ENCODE measurements at regions not wholly inside any gene's neighbourhood (a gene's known extent, or its start where the extent isn't known, plus 50 kb on each side); places are given as distances from the start of the nearest gene placed in this dataset.
A peak's percentile ranks its signal among the peaks of the same experiment; 100 is the strongest.
"Not testable (repeated sequence)": the region's sequence is repeated elsewhere in the genome, so short reads cannot be mapped to it uniquely, and the experiment has no call there.

DNA sequence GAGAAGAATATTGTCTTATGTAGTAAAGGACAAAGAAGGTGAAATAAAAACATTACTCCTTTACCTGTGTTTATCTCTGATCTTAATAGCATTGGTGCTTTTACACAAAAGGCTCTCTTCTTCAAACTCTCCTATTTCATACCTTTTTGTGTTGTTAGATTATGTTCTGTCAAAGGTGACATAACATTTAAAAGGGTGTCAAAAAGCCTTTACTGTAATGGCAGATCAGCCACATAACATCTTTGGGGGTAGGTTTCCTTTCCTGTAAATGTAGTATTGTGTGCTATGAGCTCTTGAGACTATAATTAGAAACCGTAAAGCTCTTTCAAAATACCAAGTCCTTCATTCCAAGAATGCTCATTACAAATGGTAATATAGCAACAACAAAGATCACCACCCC, 400.1 kb downstream of the LNPK start:
- Histone ChIP-seq H3K4me2 (ENCODE audit: unreplicated experiment) (no peak overlapping the region), H3K9ac (no peak overlapping the region), H3K4me1 (ENCODE audit: insufficient read depth) (peaks cover 44% of the 10 kb centered on the region), H3K4me3 (no peak overlapping the region), H3K9me3 (ENCODE audit: low read depth) (no peaks in the 10 kb centered on the region), H2AFZ (no peak overlapping the region), H3K27ac (no peak overlapping the region), H3K79me2 (ENCODE audit: insufficient read depth) (no peaks in the 10 kb centered on the region), H3F3A (ENCODE audit: insufficient read depth) (peaks cover 28% of the 10 kb centered on the region), H4K20me1 (ENCODE audit: insufficient read depth) (no peaks in the 10 kb centered on the region), H3K9me2 (ENCODE audit: insufficient read depth) (no peaks in the 10 kb centered on the region), H3K36me3 (ENCODE audit: low read depth) (no peaks in the 10 kb centered on the region), H3K27me3 (replicated peaks; ENCODE audit: insufficient read depth) (no peaks in the 10 kb centered on the region)
- no peak for TF ChIP-seq EZH2 (IDR thresholded peaks at IDR 0.05; ENCODE audit: insufficient read depth, poor library complexity, severe bottlenecking)
- TF ChIP-seq EZH2phosphoT487 (IDR thresholded peaks at IDR 0.05; ENCODE audit: insufficient read depth, low read depth), result no peak
- in situ Hi-C loops (cut with MboI), result no loop called here
- WGBS, 2 experiments (ENCODE audit: low coverage in 1 of 2, low lambda C conversion rate in 2 of 2, missing lambda C conversion rate in 2 of 2), result 93 to 100% methylated on average over 1 of the region's 1 CpG
- DNase-seq, result no peak

DNA sequence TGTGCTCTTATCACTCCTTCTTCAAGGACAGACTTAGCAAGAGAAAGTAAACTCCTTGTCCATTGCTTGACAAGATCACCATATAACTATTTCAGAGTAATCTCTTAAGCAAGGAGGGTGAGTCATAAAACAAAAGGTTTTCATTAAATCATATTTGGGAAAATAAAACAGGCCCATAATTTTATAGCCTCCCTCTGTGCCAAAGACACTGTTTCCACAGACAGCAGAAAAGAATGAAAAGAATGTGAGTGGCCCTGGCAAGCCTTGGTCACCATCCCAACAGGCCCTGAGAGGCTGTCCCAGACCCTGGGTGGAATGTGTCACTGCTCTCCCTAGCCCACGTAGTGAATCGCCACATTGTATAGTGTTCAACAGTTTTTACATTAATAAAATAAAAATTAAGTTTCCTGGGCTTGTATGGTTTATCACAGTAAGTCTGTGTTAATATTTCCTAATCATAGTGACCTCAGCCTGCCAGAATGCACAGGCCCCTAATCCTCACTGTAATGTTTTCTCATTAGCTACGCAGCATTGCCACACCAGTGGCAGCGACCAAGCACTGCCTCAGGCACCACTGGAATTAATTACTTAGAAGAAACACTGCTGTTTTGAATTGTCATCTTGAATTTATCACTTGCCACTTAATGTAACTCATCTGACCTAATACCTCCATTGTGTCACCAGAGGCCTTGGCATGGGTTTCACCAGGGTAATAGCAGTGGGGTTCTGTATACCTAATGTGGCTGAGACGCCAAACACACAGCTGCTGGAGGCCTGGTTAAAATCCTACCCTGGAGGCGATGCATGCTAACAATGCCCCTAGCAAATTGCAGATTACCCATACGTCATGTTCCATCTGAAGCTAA, 401.9 kb downstream of the LNPK start:
- H3K9me2 ChIP-seq (ENCODE audit: insufficient read depth), result no peaks in the 10 kb centered on the region
- peak overlapping the region; percentile 44 for H3K4me2 ChIP-seq (ENCODE audit: unreplicated experiment)
- in situ Hi-C loops (cut with MboI), result no loop called here
- peak overlapping the region; percentile 46 for H3K9ac ChIP-seq
- no peaks in the 10 kb centered on the region for H4K20me1 ChIP-seq (ENCODE audit: insufficient read depth)
- H3K9me3 ChIP-seq (ENCODE audit: low read depth), result no peaks in the 10 kb centered on the region
- H3F3A ChIP-seq (ENCODE audit: insufficient read depth), result peaks cover 28% of the 10 kb centered on the region
- H3K4me3 ChIP-seq, result peak overlapping the region; percentile 3
- no peaks in the 10 kb centered on the region for H3K79me2 ChIP-seq (ENCODE audit: insufficient read depth)
- no peak for TF ChIP-seq EZH2 (IDR thresholded peaks at IDR 0.05; ENCODE audit: insufficient read depth, poor library complexity, severe bottlenecking)
- 0 out of 2 replicates have a peak, but pooled peaks have one; percentile 61 for TF ChIP-seq EZH2phosphoT487 (IDR thresholded peaks at IDR 0.05; ENCODE audit: insufficient read depth, low read depth)
- H3K27ac ChIP-seq, result peak overlapping the region; percentile 88
- H3K36me3 ChIP-seq (ENCODE audit: low read depth), result no peaks in the 10 kb centered on the region
- peak; percentile 91 for DNase-seq
- 1% methylated on average over 7 of the region's 7 CpGs for WGBS, 2 experiments (ENCODE audit: low coverage in 1 of 2, low lambda C conversion rate in 2 of 2, missing lambda C conversion rate in 2 of 2)
- peaks cover 34% of the 10 kb centered on the region for H3K4me1 ChIP-seq (ENCODE audit: insufficient read depth)
- H3K27me3 ChIP-seq (replicated peaks; ENCODE audit: insufficient read depth), result no peaks in the 10 kb centered on the region
- no peak overlapping the region for H2AFZ ChIP-seq

DNA sequence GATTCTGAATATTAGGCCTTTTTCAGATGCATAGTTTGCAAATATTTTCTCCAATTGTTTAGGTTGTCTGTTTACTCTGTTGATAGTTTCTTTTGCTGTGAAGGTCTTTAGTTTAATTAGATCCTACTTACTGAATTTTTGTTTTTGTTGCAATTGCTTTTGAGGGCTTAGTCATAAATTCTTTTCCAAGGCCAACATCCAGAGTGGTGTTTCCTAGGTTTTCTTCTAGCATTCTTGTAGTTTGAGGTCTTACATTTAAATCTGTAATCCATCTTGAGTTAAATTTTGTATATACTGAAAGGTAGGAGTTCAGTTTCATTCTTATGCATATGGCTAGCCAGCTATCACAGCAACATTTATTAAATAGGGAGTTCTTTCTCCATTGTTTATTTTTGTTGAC, 404.8 kb downstream of the LNPK start:
- TF ChIP-seq EZH2 (IDR thresholded peaks at IDR 0.05; ENCODE audit: insufficient read depth, poor library complexity, severe bottlenecking) (no peak), EZH2phosphoT487 (IDR thresholded peaks at IDR 0.05; ENCODE audit: insufficient read depth, low read depth) (no peak)
- Histone ChIP-seq H3K9me2 (ENCODE audit: insufficient read depth) (no peaks in the 10 kb centered on the region), H2AFZ (no peak overlapping the region), H3K27me3 (replicated peaks; ENCODE audit: insufficient read depth) (no peaks in the 10 kb centered on the region), H3K27ac (no peak overlapping the region), H4K20me1 (ENCODE audit: insufficient read depth) (no peaks in the 10 kb centered on the region), H3K4me2 (ENCODE audit: unreplicated experiment) (no peak overlapping the region), H3K9me3 (ENCODE audit: low read depth) (no peaks in the 10 kb centered on the region), H3K4me3 (no peak overlapping the region), H3K4me1 (ENCODE audit: insufficient read depth) (peaks cover 34% of the 10 kb centered on the region), H3K79me2 (ENCODE audit: insufficient read depth) (no peaks in the 10 kb centered on the region), H3K36me3 (ENCODE audit: low read depth) (no peaks in the 10 kb centered on the region), H3F3A (ENCODE audit: insufficient read depth) (peaks cover 28% of the 10 kb centered on the region), H3K9ac (no peak overlapping the region)
- peak; percentile 42 for DNase-seq
- in situ Hi-C loops (cut with MboI), result no loop called here

DNA sequence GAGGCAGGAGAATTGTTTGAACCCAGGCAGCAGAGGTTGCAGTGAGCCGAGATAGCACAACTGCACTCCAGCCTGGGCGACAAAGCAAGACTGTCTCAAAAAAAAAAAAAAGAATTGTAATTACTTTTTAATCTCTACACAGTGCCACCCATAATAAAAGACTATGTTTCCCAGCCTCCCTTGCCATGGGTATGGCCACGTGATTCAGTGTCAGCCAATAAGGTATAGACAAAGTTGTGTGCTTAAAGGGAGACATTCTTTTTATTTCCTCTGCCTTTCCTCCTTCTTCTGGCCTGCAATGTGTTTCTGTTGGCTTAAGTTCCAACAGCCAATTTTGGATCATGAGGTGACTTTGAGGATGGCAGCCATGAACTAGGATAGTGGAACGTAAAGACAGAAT, 406.9 kb downstream of the LNPK start:
- peaks cover 11% of the 10 kb centered on the region; the same call in 1 of the 2 replicates for H3F3A ChIP-seq (ENCODE audit: insufficient read depth)
- peaks cover 21% of the 10 kb centered on the region; the same call in 1 of the 2 replicates for H3K4me1 ChIP-seq (ENCODE audit: insufficient read depth)
- no peak overlapping the region for H3K4me2 ChIP-seq (ENCODE audit: unreplicated experiment)
- WGBS, 2 experiments (ENCODE audit: low coverage in 1 of 2, low lambda C conversion rate in 2 of 2, missing lambda C conversion rate in 2 of 2), result 70 to 77% methylated on average over 4 of the region's 4 CpGs
- no peak overlapping the region for H3K27ac ChIP-seq
- H2AFZ ChIP-seq, result no peak overlapping the region
- no peaks in the 10 kb centered on the region for H3K9me3 ChIP-seq (ENCODE audit: low read depth)
- no peaks in the 10 kb centered on the region for H4K20me1 ChIP-seq (ENCODE audit: insufficient read depth)
- in situ Hi-C loops (cut with MboI), result no loop called here
- H3K36me3 ChIP-seq (ENCODE audit: low read depth), result no peaks in the 10 kb centered on the region
- TF ChIP-seq EZH2 (IDR thresholded peaks at IDR 0.05; ENCODE audit: insufficient read depth, poor library complexity, severe bottlenecking) (no peak), EZH2phosphoT487 (IDR thresholded peaks at IDR 0.05; ENCODE audit: insufficient read depth, low read depth) (no peak)
- H3K27me3 ChIP-seq (replicated peaks; ENCODE audit: insufficient read depth), result no peaks in the 10 kb centered on the region
- no peak for DNase-seq
- no peaks in the 10 kb centered on the region for H3K9me2 ChIP-seq (ENCODE audit: insufficient read depth)
- H3K4me3 ChIP-seq, result no peak overlapping the region
- H3K9ac ChIP-seq, result no peak overlapping the region
- H3K79me2 ChIP-seq (ENCODE audit: insufficient read depth), result no peaks in the 10 kb centered on the region

DNA sequence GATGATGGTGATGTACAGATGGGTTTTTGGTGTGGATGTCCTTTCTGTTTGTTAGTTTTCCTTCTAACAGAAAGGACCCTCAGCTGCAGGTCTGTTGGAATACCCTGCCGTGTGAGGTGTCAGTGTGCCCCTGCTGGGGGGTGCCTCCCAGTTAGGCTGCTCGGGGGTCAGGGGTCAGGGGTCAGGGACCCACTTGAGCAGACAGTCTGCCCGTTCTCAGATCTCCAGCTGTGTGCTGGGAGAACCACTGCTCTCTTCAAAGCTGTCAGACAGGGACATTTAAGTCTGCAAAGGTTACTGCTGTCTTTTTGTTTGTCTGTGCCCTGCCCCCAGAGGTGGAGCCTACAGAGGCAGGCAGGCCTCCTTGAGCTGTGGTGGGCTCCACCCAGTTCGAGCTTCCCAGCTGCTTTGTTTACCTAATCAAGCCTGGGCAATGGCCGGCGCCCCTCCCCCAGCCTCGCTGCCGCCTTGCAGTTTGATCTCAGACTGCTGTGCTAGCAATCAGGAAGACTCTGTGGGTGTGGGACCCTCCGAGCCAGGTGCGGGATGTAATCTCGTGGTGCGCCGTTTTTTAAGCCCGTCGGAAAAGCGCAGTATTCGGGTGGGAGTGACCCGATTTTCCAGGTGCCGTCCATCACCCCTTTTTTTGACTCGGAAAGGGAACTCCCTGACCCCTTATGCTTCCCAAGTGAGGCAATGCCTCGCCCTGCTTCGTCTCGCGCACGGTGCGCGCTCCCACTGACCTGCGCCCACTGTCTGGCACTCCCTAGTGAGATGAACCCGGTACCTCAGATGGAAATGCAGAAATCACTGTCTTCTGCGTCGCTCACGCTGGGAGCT, 408.2 kb downstream of the LNPK start:
- H3K4me1 ChIP-seq (ENCODE audit: insufficient read depth), result 0 out of 2 replicates have a peak, but pooled peaks cover 11% of the 10 kb centered on the region
- H3F3A ChIP-seq (ENCODE audit: insufficient read depth); H4K20me1 ChIP-seq (ENCODE audit: insufficient read depth); H3K79me2 ChIP-seq (ENCODE audit: insufficient read depth); H3K9me2 ChIP-seq (ENCODE audit: insufficient read depth); DNase-seq; H3K4me2 ChIP-seq (ENCODE audit: unreplicated experiment); H2AFZ ChIP-seq; H3K9me3 ChIP-seq (ENCODE audit: low read depth); in situ Hi-C loops (cut with MboI); H3K27me3 ChIP-seq (replicated peaks; ENCODE audit: insufficient read depth); H3K27ac ChIP-seq; H3K4me3 ChIP-seq; H3K9ac ChIP-seq; H3K36me3 ChIP-seq (ENCODE audit: low read depth): not testable (repeated sequence)
- 81 to 82% methylated on average over 28 to 32 of the region's 32 CpGs for WGBS, 2 experiments (ENCODE audit: low coverage in 1 of 2, low lambda C conversion rate in 2 of 2, missing lambda C conversion rate in 2 of 2)

DNA sequence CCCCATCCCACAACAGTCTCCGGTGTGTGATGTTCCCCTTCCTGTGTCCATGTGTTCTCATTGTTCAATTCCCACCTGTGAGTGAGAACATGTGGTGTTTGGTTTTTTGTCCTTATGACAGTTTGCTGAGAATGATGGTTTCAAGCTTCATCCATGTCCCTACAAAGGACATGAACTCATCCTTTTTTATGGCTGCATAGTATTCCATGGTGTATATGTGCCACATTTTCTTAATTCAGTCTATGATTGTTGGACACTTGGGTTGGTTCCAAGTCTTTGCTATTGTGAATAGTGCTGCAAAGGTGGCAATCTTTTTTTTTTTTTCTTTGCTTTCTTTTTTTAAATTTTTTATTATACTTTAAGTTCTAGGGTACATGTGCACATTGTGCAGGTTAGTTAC, 406.7 kb upstream of the ATP5MC3 start:
- H3K36me3 ChIP-seq (ENCODE audit: low read depth); H3K4me1 ChIP-seq (ENCODE audit: insufficient read depth); H3K9ac ChIP-seq; DNase-seq; H4K20me1 ChIP-seq (ENCODE audit: insufficient read depth); H3K27ac ChIP-seq; H3K9me2 ChIP-seq (ENCODE audit: insufficient read depth); H2AFZ ChIP-seq; in situ Hi-C loops (cut with MboI); H3K4me3 ChIP-seq; H3K4me2 ChIP-seq (ENCODE audit: unreplicated experiment); H3K27me3 ChIP-seq (replicated peaks; ENCODE audit: insufficient read depth); H3K9me3 ChIP-seq (ENCODE audit: low read depth); H3F3A ChIP-seq (ENCODE audit: insufficient read depth); H3K79me2 ChIP-seq (ENCODE audit: insufficient read depth): not testable (repeated sequence)
- 80 to 100% methylated on average over 1 of the region's 1 CpG for WGBS, 2 experiments (ENCODE audit: low coverage in 1 of 2, low lambda C conversion rate in 2 of 2, missing lambda C conversion rate in 2 of 2)

Measured in GM23248 (cell line).